A673 (cell line): ENCODE measurements at regions not wholly inside any gene's neighbourhood (a gene's known extent, or its start where the extent isn't known, plus 50 kb on each side); places are given as distances from the start of the nearest gene placed in this dataset.

Experiments
- CTCF ChIP-seq: fragments of 300-800, 200-600 bp; sonication (generic); conservative IDR thresholded peaks from 2 replicates; pipeline ENCODE4 v1.5.1; 2017; ENCODE audit warnings: low read depth, mild to moderate bottlenecking, antibody characterized with exemption, low read length, moderate library complexity, mixed read lengths
- EZH2 ChIP-seq: fragments of 200-600 bp; sonication (generic); IDR thresholded peaks from 2 replicates; pipeline ENCODE4 v1.6.1; 2017; ENCODE audit warnings: borderline replicate concordance, low read depth, mild to moderate bottlenecking, mixed read lengths, antibody characterized with exemption, low read length; ENCODE audit not compliant: poor library complexity, severe bottlenecking

- no peak for TF ChIP-seq CTCF
- no peak for TF ChIP-seq EZH2
These were observed 773.2 kb downstream of the KCNA4 start for GRCh38 chr11:29243616-29244015.
